ENCODE measurements at regions not wholly inside any gene's neighbourhood (a gene's known extent, or its start where the extent isn't known, plus 50 kb on each side); places are given as distances from the start of the nearest gene placed in this dataset.

DNA sequence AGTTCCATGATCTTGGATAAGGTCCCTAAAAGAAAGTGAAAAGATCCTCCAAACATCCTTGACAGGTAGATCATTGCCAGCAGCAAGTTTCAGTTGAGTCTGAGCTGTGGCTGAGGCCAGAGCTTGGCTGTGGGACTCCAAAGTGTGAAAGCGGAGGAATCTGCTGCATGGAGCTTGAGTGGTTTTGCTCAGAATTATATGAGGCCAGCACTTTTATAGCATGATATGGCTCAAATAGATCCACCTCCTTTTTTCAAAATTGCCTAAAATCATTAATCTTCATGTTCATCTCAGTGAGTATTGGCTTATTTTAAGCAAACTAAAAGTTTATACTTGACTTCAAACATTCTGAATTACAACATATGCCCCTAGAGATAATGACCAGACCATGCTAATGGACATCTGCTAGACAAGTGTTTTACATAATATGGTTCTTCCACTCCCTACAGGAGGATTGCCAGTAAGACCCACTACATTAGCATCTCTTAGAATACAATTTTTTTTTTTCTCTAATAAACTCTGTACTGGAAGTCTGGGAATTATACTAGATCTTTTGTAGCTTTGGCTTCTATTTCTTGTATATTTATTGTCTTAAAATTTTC, 368.1 kb downstream of the ZPLD1 start:
- H3K9me3 Mint-ChIP-seq, result no peaks in the 10 kb centered on the region
- H3K27ac ChIP-seq, result no peak overlapping the region
- no peak overlapping the region for H3K4me3 Mint-ChIP-seq
- no peaks in the 10 kb centered on the region for H3K36me3 Mint-ChIP-seq
- H4K20me1 ChIP-seq (ENCODE audit: low read depth), result no peaks in the 10 kb centered on the region
- H3K27me3 ChIP-seq, result no peaks in the 10 kb centered on the region
- H3K79me2 ChIP-seq (ENCODE audit: low read depth), result no peaks in the 10 kb centered on the region
- H3K9ac ChIP-seq, result no peak overlapping the region
- no peak overlapping the region for H3K4me3 ChIP-seq
- DNase-seq (ENCODE audit: low spot score), result no peak
- H3K4me1 ChIP-seq, result peaks cover 5% of the 10 kb centered on the region
- H3K27ac Mint-ChIP-seq, result no peak overlapping the region
- peak overlapping the region; percentile 50 for H2AFZ ChIP-seq (replicated peaks)
- no peak for TF ChIP-seq EZH2phosphoT487 (IDR thresholded peaks at IDR 0.05)
- TF ChIP-seq EZH2 (IDR thresholded peaks at IDR 0.05), result no peak
- TF ChIP-seq, protein P1, sequence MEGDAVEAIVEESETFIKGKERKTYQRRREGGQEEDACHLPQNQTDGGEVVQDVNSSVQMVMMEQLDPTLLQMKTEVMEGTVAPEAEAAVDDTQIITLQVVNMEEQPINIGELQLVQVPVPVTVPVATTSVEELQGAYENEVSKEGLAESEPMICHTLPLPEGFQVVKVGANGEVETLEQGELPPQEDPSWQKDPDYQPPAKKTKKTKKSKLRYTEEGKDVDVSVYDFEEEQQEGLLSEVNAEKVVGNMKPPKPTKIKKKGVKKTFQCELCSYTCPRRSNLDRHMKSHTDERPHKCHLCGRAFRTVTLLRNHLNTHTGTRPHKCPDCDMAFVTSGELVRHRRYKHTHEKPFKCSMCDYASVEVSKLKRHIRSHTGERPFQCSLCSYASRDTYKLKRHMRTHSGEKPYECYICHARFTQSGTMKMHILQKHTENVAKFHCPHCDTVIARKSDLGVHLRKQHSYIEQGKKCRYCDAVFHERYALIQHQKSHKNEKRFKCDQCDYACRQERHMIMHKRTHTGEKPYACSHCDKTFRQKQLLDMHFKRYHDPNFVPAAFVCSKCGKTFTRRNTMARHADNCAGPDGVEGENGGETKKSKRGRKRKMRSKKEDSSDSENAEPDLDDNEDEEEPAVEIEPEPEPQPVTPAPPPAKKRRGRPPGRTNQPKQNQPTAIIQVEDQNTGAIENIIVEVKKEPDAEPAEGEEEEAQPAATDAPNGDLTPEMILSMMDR (IDR thresholded peaks at IDR 0.05), result no peak
- no peaks in the 10 kb centered on the region for H3F3A ChIP-seq (ENCODE audit: low read depth)
- H3K36me3 ChIP-seq, result no peaks in the 10 kb centered on the region
- no peaks in the 10 kb centered on the region for H3K9me3 ChIP-seq (ENCODE audit: low read depth)
- H3K4me2 ChIP-seq, result no peak overlapping the region
- H3K4me1 Mint-ChIP-seq, result no peaks in the 10 kb centered on the region
- no peaks in the 10 kb centered on the region for H3K27me3 Mint-ChIP-seq (ENCODE audit: insufficient read depth, low read depth)

DNA sequence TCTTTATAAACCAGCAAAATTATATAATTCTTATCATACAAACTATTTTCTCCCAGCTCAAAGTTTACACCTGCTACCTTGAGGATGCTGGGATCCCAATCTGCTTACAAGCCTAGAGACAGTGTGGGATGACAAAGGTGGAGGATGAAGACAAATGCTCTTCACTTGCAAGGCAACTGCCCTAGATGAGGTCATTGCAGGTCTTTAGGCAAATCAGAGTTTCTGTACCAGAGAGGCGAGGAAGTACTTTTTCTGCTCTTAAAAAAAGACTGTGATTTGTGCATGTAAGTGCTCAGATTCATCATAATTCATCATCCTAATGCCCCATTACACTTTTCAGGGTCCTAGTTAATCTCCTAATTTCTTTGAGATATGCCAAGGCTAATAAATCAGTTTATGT, 376.1 kb downstream of the ZPLD1 start:
- peaks cover 15% of the 10 kb centered on the region for H3K4me1 ChIP-seq
- H3K4me3 ChIP-seq, result no peak overlapping the region
- H3K36me3 Mint-ChIP-seq, result no peaks in the 10 kb centered on the region
- H3K79me2 ChIP-seq (ENCODE audit: low read depth), result no peaks in the 10 kb centered on the region
- TF ChIP-seq EZH2 (IDR thresholded peaks at IDR 0.05) (no peak), EZH2phosphoT487 (IDR thresholded peaks at IDR 0.05) (no peak)
- TF ChIP-seq, protein P1 (IDR thresholded peaks at IDR 0.05), result no peak
- H3K9me3 ChIP-seq (ENCODE audit: low read depth), result no peaks in the 10 kb centered on the region
- H3K27me3 Mint-ChIP-seq (ENCODE audit: insufficient read depth, low read depth), result no peaks in the 10 kb centered on the region
- no peaks in the 10 kb centered on the region for H3K36me3 ChIP-seq
- peak overlapping the region; percentile 21 for H3K27ac ChIP-seq
- H3K4me1 Mint-ChIP-seq, result peaks cover 4% of the 10 kb centered on the region
- no peak for DNase-seq (ENCODE audit: low spot score)
- H3K4me3 Mint-ChIP-seq, result no peak overlapping the region
- H3F3A ChIP-seq (ENCODE audit: low read depth), result no peaks in the 10 kb centered on the region
- H3K27me3 ChIP-seq, result no peaks in the 10 kb centered on the region
- no peaks in the 10 kb centered on the region for H4K20me1 ChIP-seq (ENCODE audit: low read depth)
- H3K27ac Mint-ChIP-seq, result no peak overlapping the region
- H2AFZ ChIP-seq (replicated peaks), result no peak overlapping the region
- no peak overlapping the region for H3K9ac ChIP-seq
- no peaks in the 10 kb centered on the region for H3K9me3 Mint-ChIP-seq
- H3K4me2 ChIP-seq, result no peak overlapping the region

DNA sequence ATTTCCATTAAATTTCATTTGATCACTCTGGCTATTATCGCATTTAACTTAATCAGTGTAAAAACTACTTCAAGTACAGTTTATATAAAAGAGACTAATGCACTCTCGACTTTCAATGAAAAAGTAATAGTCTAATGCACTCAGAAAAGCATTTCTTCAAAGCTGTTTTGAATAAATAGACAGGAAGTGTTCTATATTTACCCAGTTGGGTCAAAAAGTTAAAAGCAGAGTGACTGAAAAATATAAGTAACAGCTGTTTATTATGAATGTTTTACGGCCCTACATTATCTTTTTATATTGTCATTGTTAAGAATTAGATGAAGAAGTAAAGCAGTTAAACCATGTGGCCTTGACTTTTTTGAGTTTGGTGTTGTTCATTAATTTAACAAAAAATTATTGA, 391.8 kb downstream of the ZPLD1 start:
- H2AFZ ChIP-seq (replicated peaks), result no peak overlapping the region
- H3K4me3 ChIP-seq, result no peak overlapping the region
- no peaks in the 10 kb centered on the region for H4K20me1 ChIP-seq (ENCODE audit: low read depth)
- H3K36me3 ChIP-seq, result no peaks in the 10 kb centered on the region
- H3K9ac ChIP-seq, result no peak overlapping the region
- Mint-ChIP-seq H3K36me3 (no peaks in the 10 kb centered on the region), H3K4me3 (no peak overlapping the region), H3K4me1 (no peaks in the 10 kb centered on the region), H3K27me3 (ENCODE audit: insufficient read depth, low read depth) (no peaks in the 10 kb centered on the region), H3K27ac (no peak overlapping the region), H3K9me3 (peaks cover 6% of the 10 kb centered on the region)
- no peaks in the 10 kb centered on the region for H3K9me3 ChIP-seq (ENCODE audit: low read depth)
- no peak overlapping the region for H3K4me2 ChIP-seq
- no peaks in the 10 kb centered on the region for H3K27me3 ChIP-seq
- no peak for DNase-seq (ENCODE audit: low spot score)
- TF ChIP-seq, protein P1 (IDR thresholded peaks at IDR 0.05), result no peak
- no peak for TF ChIP-seq EZH2phosphoT487 (IDR thresholded peaks at IDR 0.05)
- no peak for TF ChIP-seq EZH2 (IDR thresholded peaks at IDR 0.05)
- H3K4me1 ChIP-seq, result no peaks in the 10 kb centered on the region
- H3K27ac ChIP-seq, result no peak overlapping the region
- H3K79me2 ChIP-seq (ENCODE audit: low read depth), result no peaks in the 10 kb centered on the region
- H3F3A ChIP-seq (ENCODE audit: low read depth), result no peaks in the 10 kb centered on the region

Measured in neural progenitor cell (in vitro differentiated cells).